ENCODE measurements at regions not wholly inside any gene's neighbourhood (a gene's known extent, or its start where the extent isn't known, plus 50 kb on each side); places are given as distances from the start of the nearest gene placed in this dataset.

- DNase-seq (ENCODE audit: low read depth): no peak
Measured at GRCh38 chr17:73815474-73815873, 171.2 kb upstream of the SDK2 start.

- DNase-seq (ENCODE audit: low read depth): no peak
Measured at GRCh38 chr17:73819440-73820395, 175.5 kb upstream of the SDK2 start.

GRCh38 chr17:73820686-73821448 is 176.6 kb upstream of the SDK2 start:
- no peak for DNase-seq (ENCODE audit: low read depth)

- no peak for DNase-seq (ENCODE audit: low read depth)
Measured at GRCh38 chr17:73821665-73822064, 177.4 kb upstream of the SDK2 start.

- DNase-seq (ENCODE audit: low read depth): no peak
Measured at GRCh38 chr17:73822371-73822770, 178.1 kb upstream of the SDK2 start.

GRCh38 chr17:73823684-73824083 is 179.4 kb upstream of the SDK2 start:
- no peak for DNase-seq (ENCODE audit: low read depth)

- no peak for DNase-seq (ENCODE audit: low read depth)
Measured at GRCh38 chr17:73824321-73824720, 180.1 kb upstream of the SDK2 start.

GRCh38 chr17:73826181-73826871 is 182.1 kb upstream of the SDK2 start:
- DNase-seq (ENCODE audit: low read depth): no peak

- DNase-seq (ENCODE audit: low read depth): no peak
Measured at GRCh38 chr17:73826872-73827228, 182.6 kb upstream of the SDK2 start.

- no peak for DNase-seq (ENCODE audit: low read depth)
Measured at GRCh38 chr17:73827627-73828291, 183.5 kb upstream of the SDK2 start.

- DNase-seq (ENCODE audit: low read depth): no peak
Measured at GRCh38 chr17:73829676-73830280, 185.5 kb upstream of the SDK2 start.

GRCh38 chr17:73831699-73832098 is 187.5 kb upstream of the SDK2 start:
- no peak for DNase-seq (ENCODE audit: low read depth)

- no peak for DNase-seq (ENCODE audit: low read depth)
Measured at GRCh38 chr17:73833775-73834488, 189.7 kb upstream of the SDK2 start.

GRCh38 chr17:73834684-73835343 is 190.6 kb upstream of the SDK2 start:
- no peak for DNase-seq (ENCODE audit: low read depth)

GRCh38 chr17:73835605-73836004 is 191.4 kb upstream of the SDK2 start:
- DNase-seq (ENCODE audit: low read depth): no peak

GRCh38 chr17:73838815-73839214 is 194.6 kb upstream of the SDK2 start:
- DNase-seq (ENCODE audit: low read depth): no peak

GRCh38 chr17:73840829-73841228 is 196.6 kb upstream of the SDK2 start:
- no peak for DNase-seq (ENCODE audit: low read depth)

- no peak for DNase-seq (ENCODE audit: low read depth)
Measured at GRCh38 chr17:73841431-73842060, 197.3 kb upstream of the SDK2 start.

- no peak for DNase-seq (ENCODE audit: low read depth)
Measured at GRCh38 chr17:73847952-73848351, 203.7 kb upstream of the SDK2 start.

GRCh38 chr17:73850426-73850825 is 206.2 kb upstream of the SDK2 start:
- DNase-seq (ENCODE audit: low read depth): no peak

All from HS-5 (cell line).